ENCODE measurements at regions not wholly inside any gene's neighbourhood (a gene's known extent, or its start where the extent isn't known, plus 50 kb on each side); places are given as distances from the start of the nearest gene placed in this dataset.

DNA sequence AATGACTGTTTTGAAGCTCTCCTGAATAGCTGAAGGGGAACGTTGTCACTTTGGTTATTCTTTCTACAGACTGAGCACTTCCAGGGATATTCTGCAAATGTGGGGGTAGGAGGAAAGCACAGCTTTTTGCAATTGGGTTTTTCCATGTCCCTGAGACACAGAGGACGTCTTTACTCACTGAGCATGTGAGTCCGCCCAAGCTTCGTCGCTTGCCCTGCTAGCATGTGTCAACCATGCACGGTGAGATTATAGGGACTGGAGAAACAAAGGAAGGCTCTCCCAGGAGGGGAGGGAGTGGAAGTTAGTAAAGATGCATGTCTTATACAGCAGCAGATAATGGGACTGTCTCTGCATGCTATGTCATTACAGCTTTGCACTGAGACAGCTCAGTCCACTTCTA is 111.5 kb upstream of the SFRP2 start:
- Mint-ChIP-seq H3K4me1 (ENCODE audit: low read depth, unreplicated experiment) (peaks cover 8% of the 10 kb centered on the region), H3K9me3 (ENCODE audit: unreplicated experiment) (no peaks in the 10 kb centered on the region), H3K4me3 (ENCODE audit: unreplicated experiment) (no peak overlapping the region), H3K27ac (ENCODE audit: unreplicated experiment) (no peak overlapping the region), H3K36me3 (ENCODE audit: unreplicated experiment) (no peaks in the 10 kb centered on the region), H3K27me3 (ENCODE audit: unreplicated experiment) (peaks cover 3% of the 10 kb centered on the region)
- TF ChIP-seq, protein P1, sequence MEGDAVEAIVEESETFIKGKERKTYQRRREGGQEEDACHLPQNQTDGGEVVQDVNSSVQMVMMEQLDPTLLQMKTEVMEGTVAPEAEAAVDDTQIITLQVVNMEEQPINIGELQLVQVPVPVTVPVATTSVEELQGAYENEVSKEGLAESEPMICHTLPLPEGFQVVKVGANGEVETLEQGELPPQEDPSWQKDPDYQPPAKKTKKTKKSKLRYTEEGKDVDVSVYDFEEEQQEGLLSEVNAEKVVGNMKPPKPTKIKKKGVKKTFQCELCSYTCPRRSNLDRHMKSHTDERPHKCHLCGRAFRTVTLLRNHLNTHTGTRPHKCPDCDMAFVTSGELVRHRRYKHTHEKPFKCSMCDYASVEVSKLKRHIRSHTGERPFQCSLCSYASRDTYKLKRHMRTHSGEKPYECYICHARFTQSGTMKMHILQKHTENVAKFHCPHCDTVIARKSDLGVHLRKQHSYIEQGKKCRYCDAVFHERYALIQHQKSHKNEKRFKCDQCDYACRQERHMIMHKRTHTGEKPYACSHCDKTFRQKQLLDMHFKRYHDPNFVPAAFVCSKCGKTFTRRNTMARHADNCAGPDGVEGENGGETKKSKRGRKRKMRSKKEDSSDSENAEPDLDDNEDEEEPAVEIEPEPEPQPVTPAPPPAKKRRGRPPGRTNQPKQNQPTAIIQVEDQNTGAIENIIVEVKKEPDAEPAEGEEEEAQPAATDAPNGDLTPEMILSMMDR (IDR thresholded peaks at IDR 0.05; ENCODE audit: partially characterized antibody, unreplicated experiment), result no peak
- DNase-seq, result no peak

DNA sequence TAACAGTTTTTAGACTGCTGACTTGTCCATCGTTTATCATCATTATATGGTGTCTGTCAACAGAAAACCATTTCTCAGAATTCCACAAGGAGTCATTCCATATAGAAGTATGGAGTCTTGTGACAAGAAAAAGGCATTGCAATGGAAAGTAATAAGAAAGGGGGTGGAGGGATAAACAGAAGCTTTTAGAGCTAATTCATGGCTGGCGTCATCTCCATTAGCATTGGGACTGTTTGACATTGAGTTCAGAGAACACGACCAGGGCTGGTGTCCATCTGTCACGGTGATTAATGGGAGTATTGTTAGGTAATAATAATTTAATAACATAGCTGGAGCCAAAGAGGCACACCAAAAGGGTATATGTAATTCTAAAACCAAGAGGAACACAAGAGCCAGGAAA is 101.9 kb upstream of the SFRP2 start:
- no peak for DNase-seq
- Mint-ChIP-seq H3K27ac (ENCODE audit: unreplicated experiment) (no peak overlapping the region), H3K9me3 (ENCODE audit: unreplicated experiment) (peaks cover 3% of the 10 kb centered on the region), H3K36me3 (ENCODE audit: unreplicated experiment) (no peaks in the 10 kb centered on the region), H3K27me3 (ENCODE audit: unreplicated experiment) (peaks cover 1% of the 10 kb centered on the region), H3K4me1 (ENCODE audit: low read depth, unreplicated experiment) (peaks cover 2% of the 10 kb centered on the region), H3K4me3 (ENCODE audit: unreplicated experiment) (no peak overlapping the region)
- TF ChIP-seq, protein P1 (IDR thresholded peaks at IDR 0.05; ENCODE audit: partially characterized antibody, unreplicated experiment), result no peak

DNA sequence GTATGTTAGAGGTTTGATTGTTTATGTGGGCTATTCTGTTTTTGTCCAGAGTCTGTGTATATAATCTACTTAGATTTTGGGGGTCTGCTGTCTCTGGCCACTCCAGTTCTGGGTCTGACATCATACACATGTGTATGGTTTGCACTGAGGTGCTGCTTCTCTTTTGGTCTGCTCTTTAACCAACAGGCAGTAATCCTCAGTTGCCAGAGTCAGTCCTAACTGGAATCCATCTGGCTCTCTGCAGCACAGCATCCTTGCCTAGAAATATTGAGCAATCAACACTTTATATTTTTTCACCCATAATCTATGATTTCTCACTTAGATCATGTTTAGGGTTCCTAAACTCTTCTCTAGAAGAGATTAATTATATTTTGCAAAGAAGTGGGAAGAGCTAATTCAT is 98.3 kb upstream of the SFRP2 start:
- H3K27ac Mint-ChIP-seq (ENCODE audit: unreplicated experiment), result no peak overlapping the region
- no peaks in the 10 kb centered on the region for H3K36me3 Mint-ChIP-seq (ENCODE audit: unreplicated experiment)
- TF ChIP-seq, protein P1 (IDR thresholded peaks at IDR 0.05; ENCODE audit: partially characterized antibody, unreplicated experiment), result no peak
- peaks cover 1% of the 10 kb centered on the region for H3K27me3 Mint-ChIP-seq (ENCODE audit: unreplicated experiment)
- no peak for DNase-seq
- no peaks in the 10 kb centered on the region for H3K9me3 Mint-ChIP-seq (ENCODE audit: unreplicated experiment)
- no peaks in the 10 kb centered on the region for H3K4me1 Mint-ChIP-seq (ENCODE audit: low read depth, unreplicated experiment)
- no peak overlapping the region for H3K4me3 Mint-ChIP-seq (ENCODE audit: unreplicated experiment)

DNA sequence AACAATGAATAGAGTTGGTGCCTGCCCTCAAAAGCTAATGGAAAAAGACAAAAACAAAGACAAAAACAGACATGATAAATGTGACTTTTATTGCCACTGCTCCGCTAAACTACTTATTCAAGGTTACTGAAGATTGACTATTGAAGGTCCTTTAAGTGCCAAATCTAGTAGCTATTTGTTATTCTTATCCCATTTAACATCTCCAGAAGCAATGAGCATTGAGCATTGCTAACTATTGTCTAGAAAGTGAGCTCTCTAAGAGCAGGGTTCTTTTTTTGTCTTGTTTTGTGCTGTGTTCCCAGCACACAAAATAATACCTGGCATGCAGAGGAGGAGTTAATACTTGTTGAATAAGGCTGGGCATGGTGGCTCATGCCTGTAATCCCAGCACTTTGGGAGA is 95.4 kb upstream of the SFRP2 start:
- Mint-ChIP-seq H3K27ac (ENCODE audit: unreplicated experiment) (no peak overlapping the region), H3K9me3 (ENCODE audit: unreplicated experiment) (peaks cover 4% of the 10 kb centered on the region), H3K36me3 (ENCODE audit: unreplicated experiment) (peaks cover 6% of the 10 kb centered on the region), H3K4me1 (ENCODE audit: low read depth, unreplicated experiment) (no peaks in the 10 kb centered on the region), H3K27me3 (ENCODE audit: unreplicated experiment) (peaks cover 1% of the 10 kb centered on the region), H3K4me3 (ENCODE audit: unreplicated experiment) (no peak overlapping the region)
- DNase-seq, result no peak
- TF ChIP-seq, protein P1 (IDR thresholded peaks at IDR 0.05; ENCODE audit: partially characterized antibody, unreplicated experiment), result no peak

DNA sequence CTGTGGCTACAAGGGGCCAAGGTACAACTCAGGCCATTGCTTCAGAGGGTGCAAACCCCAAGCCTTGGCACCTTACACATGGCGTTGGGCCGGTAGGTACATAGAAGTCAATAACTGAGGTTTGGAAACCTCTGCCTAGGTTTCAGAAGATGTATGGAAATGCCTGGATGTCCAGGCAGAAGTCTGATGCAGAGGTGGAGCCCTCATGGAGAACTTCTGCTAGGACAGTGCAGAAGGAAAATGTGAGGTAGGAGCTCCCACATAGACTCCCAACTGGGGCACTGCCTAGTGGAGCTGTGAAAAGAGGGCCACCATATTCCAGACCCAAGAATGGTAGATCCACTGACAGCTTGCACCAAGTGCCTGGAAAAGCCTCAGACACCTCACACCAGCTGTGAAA is 92.1 kb upstream of the SFRP2 start:
- H3K27me3 Mint-ChIP-seq (ENCODE audit: unreplicated experiment), result no peaks in the 10 kb centered on the region
- no peak overlapping the region for H3K27ac Mint-ChIP-seq (ENCODE audit: unreplicated experiment)
- no peak overlapping the region for H3K4me3 Mint-ChIP-seq (ENCODE audit: unreplicated experiment)
- H3K9me3 Mint-ChIP-seq (ENCODE audit: unreplicated experiment), result peaks cover 4% of the 10 kb centered on the region
- H3K36me3 Mint-ChIP-seq (ENCODE audit: unreplicated experiment), result peaks cover 6% of the 10 kb centered on the region
- DNase-seq, result no peak
- TF ChIP-seq, protein P1 (IDR thresholded peaks at IDR 0.05; ENCODE audit: partially characterized antibody, unreplicated experiment), result no peak
- H3K4me1 Mint-ChIP-seq (ENCODE audit: low read depth, unreplicated experiment), result no peaks in the 10 kb centered on the region
